Right lobe of liver (tissue), 4 donors: ENCODE measurements at regions not wholly inside any gene's neighbourhood (a gene's known extent, or its start where the extent isn't known, plus 50 kb on each side); places are given as distances from the start of the nearest gene placed in this dataset.

Experiments
- CTCF ChIP-seq, 4 donors: fragments of 200-600 bp in 3 of 4; fragments of 450-650 bp in 1 of 4; IDR thresholded peaks; one replicate each; pipeline versions ENCODE4 v1.5.1 to v1.8.0; 2016 to 2022; ENCODE audit warnings: antibody characterized with exemption in 4 of 4, mild to moderate bottlenecking in 2 of 4
- POLR2A ChIP-seq: fragments of 450-650 bp; IDR thresholded peaks from one replicate; pipeline ENCODE4 v1.6.1; 2017; ENCODE audit warnings: antibody characterized with exemption, mild to moderate bottlenecking
- donor health status: DM: no; HTN: no; CAD: no.
- donor health status: DM: no; HTN: no; CAD: no.
- donor health status: DM: no; HTN: yes; CAD: no.

- TF ChIP-seq POLR2A (no peak), CTCF (IDR thresholded peaks at IDR 0.05) (no peak)
These were observed 204.5 kb upstream of the RBBP8 start for GRCh38 chr18:22728481-22729105.
